ENCODE measurements at regions not wholly inside any gene's neighbourhood (a gene's known extent, or its start where the extent isn't known, plus 50 kb on each side); places are given as distances from the start of the nearest gene placed in this dataset.

- TF ChIP-seq POLR2A (IDR thresholded peaks at IDR 0.05) (no peak), CTCF (IDR thresholded peaks at IDR 0.05) (no peak), EP300 (IDR thresholded peaks at IDR 0.05) (no peak)
These were observed 214.0 kb downstream of the KLF5 start for GRCh38 chr13:73272831-73273230.
